BE2C (cell line): ENCODE measurements at regions not wholly inside any gene's neighbourhood (a gene's known extent, or its start where the extent isn't known, plus 50 kb on each side); places are given as distances from the start of the nearest gene placed in this dataset.

Experiments
- DNase-seq: peaks from one replicate; pipeline ENCODE4 v3.0.0-alpha.2; 2020
- H3K27me3 ChIP-seq: fragments of 250-450 bp; sonication (Bioruptor Pico); 2 replicates; pipeline ENCODE4 v1.5.1; 2020; ENCODE audit warnings: mild to moderate bottlenecking
- H3K36me3 ChIP-seq: fragments of 250-450 bp; sonication (Bioruptor Pico); 2 replicates; pipeline ENCODE4 v1.5.1; 2020; ENCODE audit warnings: mild to moderate bottlenecking
- H3K4me1 ChIP-seq: fragments of 250-450 bp; sonication (Bioruptor Pico); 2 replicates; pipeline ENCODE4 v1.5.1; 2020
- H3K4me3 ChIP-seq: 2 replicates; pipeline ENCODE4 v1.5.1; 2011; ENCODE audit warnings: low read depth, low read length
- H3K9me3 ChIP-seq: fragments of 250-450 bp; sonication (Bioruptor Pico); 2 replicates; pipeline ENCODE4 v1.5.1; 2020
- TF ChIP-seq, protein P1 (sequence below): IDR thresholded peaks from 2 replicates; pipeline ENCODE4 v1.5.1; 2012; ENCODE audit warnings: mild to moderate bottlenecking, low read depth, low read length

DNA sequence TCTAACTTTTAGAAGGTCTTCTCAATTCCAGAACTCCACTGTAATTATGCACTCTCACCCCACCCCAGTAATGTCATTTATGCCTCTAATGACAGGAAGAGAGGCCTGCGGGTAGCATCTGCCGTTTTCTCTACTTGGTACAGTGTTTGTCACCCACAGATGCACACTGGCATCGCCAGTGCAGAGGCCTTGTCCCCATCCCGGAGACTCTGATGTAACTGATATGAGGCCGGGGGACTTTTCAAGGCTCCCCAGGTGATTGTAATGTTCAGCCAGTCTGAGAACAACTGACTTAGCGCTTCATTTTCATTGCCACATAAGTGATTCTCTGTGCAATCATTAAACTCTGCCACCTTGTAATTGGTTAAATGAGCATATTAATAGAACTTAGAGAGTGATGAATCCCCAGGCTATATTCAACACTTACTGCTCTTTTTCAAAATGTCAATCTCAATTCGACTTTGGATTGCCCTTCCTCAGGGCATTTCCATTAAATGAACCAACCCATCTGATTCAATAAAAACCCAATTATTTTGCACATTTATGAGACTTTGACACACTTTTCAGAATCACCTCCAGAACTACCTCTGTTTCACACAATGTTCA lies 113.2 kb downstream of the HERPUD2 start:
- Histone ChIP-seq H3K4me1 (no peaks in the 10 kb centered on the region), H3K9me3 (no peaks in the 10 kb centered on the region), H3K36me3 (no peaks in the 10 kb centered on the region), H3K4me3 (no peak overlapping the region), H3K27me3 (no peaks in the 10 kb centered on the region)
- no peak for DNase-seq
- TF ChIP-seq, protein P1, sequence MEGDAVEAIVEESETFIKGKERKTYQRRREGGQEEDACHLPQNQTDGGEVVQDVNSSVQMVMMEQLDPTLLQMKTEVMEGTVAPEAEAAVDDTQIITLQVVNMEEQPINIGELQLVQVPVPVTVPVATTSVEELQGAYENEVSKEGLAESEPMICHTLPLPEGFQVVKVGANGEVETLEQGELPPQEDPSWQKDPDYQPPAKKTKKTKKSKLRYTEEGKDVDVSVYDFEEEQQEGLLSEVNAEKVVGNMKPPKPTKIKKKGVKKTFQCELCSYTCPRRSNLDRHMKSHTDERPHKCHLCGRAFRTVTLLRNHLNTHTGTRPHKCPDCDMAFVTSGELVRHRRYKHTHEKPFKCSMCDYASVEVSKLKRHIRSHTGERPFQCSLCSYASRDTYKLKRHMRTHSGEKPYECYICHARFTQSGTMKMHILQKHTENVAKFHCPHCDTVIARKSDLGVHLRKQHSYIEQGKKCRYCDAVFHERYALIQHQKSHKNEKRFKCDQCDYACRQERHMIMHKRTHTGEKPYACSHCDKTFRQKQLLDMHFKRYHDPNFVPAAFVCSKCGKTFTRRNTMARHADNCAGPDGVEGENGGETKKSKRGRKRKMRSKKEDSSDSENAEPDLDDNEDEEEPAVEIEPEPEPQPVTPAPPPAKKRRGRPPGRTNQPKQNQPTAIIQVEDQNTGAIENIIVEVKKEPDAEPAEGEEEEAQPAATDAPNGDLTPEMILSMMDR = no peak

DNA sequence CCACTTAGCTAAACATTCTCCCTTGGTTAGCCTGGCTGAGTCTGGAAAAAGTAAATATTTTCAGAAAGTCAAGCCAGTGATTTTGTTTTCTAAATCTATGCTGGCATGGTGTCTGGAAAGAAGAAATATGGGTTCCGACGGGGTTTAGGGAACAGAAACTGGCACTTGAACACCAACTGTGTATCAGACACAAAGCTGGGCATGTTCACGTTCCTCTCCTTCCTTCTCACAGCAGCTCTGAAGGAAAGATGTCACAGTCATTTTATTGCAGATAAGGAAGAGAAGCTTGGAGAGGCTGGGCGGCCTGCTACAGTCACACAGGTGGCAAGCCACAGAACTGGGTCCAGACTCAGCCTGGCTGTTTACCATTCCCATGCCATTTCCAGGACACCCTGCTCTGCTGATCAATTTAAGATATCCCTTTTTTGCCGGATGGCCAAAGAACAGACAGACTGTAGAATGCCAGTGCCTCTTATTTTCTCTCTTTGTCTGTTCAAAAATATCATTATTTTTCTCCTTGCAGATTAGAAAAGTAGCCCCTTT lies 118.8 kb downstream of the HERPUD2 start:
- no peaks in the 10 kb centered on the region for H3K27me3 ChIP-seq
- TF ChIP-seq, protein P1 = no peak
- H3K4me1 ChIP-seq = no peaks in the 10 kb centered on the region
- peak; percentile 20 for DNase-seq
- no peak overlapping the region for H3K4me3 ChIP-seq
- H3K36me3 ChIP-seq = no peaks in the 10 kb centered on the region
- H3K9me3 ChIP-seq = no peaks in the 10 kb centered on the region

DNA sequence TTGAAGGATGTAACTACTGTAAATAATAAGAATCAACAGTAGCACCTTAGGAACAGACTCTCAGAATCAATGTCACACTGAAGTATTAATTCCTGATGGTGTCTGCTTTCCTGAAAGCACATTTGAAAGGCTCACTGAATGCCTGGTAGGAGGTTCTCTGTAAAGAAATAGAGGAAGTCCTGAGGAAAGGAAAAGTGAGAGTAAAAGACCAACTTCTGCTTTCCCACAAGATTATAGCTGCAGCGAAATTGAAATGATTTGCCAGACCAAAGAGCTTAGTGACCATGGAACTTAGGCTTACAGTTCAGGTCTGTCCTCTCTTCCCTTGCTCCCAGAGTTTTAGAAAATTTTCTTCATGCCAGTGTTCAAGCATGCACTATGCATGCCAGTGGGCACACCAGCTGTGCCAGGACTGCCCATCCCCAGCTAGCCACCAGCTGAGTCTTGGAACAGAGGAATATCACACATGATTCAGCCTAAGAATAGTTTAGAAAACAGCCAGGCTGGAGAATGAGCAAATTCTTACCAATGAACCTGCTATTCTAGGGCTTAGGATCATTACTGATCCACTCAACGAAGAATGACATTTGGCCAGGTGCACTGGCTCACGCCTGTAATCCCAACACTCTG lies 123.2 kb downstream of the HERPUD2 start:
- no peak for DNase-seq
- H3K27me3 ChIP-seq = no peaks in the 10 kb centered on the region
- no peaks in the 10 kb centered on the region for H3K36me3 ChIP-seq
- TF ChIP-seq, protein P1 = no peak
- no peak overlapping the region for H3K4me3 ChIP-seq
- H3K9me3 ChIP-seq = no peaks in the 10 kb centered on the region
- H3K4me1 ChIP-seq = no peaks in the 10 kb centered on the region

DNA sequence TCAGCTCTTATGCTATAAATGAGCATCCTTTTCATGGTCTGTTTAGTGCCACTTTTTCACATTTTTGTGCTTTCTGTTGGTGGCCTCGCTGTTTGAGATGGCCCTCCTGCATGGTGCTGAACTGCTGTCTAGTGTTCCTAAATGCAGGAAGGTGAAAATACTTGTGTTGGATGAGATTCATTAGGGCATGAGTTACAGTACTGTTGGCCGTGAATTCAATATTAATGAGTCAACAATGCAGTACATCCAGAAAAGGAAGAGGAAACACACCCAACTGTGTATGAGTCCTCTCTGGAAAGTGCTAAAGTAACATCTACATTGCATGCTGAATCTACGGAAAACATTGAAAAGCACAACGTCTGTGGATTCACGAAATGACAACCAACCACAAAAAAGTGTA lies 124.0 kb downstream of the HERPUD2 start:
- Histone ChIP-seq H3K27me3 (no peaks in the 10 kb centered on the region), H3K36me3 (no peaks in the 10 kb centered on the region), H3K4me1 (no peaks in the 10 kb centered on the region), H3K9me3 (no peaks in the 10 kb centered on the region), H3K4me3 (no peak overlapping the region)
- DNase-seq = no peak
- TF ChIP-seq, protein P1 = no peak

DNA sequence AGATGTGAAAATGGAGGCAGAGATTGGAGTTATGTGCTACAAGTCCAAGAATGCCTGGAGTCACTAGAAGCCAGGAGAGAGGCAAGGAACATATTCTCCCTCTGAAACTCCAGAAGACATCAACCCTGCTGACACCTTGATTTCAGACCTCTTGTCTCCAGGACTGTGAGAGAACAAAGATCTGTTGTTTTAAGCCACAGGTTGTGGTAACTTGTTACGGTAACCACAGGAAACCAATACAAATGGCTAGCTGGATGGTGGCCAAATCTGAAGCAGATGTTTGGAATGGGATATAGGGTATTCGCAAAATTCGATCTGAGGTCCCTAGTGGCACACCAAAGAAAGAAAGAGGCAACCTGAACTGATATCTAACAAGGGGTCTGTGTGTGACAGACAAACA lies 129.0 kb downstream of the HERPUD2 start:
- Histone ChIP-seq H3K9me3 (no peaks in the 10 kb centered on the region), H3K4me1 (0 out of 2 replicates have a peak, but pooled peaks cover 3% of the 10 kb centered on the region), H3K4me3 (no peak overlapping the region), H3K27me3 (no peaks in the 10 kb centered on the region), H3K36me3 (no peaks in the 10 kb centered on the region)
- TF ChIP-seq, protein P1 = no peak
- DNase-seq = peak; percentile 25

DNA sequence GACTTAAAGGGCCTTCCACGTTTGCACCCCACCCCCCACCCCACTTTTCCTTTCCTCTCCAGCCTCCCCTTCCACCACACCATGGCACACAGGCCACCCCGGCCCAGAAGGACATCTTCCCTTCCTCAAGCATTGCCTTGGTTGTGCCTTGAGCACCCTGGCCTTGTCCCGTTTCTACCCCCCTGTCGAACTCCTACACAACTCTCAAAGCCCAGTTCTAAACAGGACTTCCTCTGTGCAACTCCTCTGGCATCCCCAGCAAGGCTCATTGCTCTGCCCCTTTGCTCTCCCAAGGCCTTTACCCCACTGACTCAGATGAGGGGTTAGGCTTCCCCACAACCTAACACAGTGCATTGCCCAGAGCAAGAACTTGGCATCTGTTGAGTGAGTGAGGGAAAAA lies 136.1 kb downstream of the HERPUD2 start:
- H3K4me3 ChIP-seq = no peak overlapping the region
- no peaks in the 10 kb centered on the region for H3K36me3 ChIP-seq
- no peaks in the 10 kb centered on the region for H3K4me1 ChIP-seq
- no peak for DNase-seq
- no peaks in the 10 kb centered on the region for H3K27me3 ChIP-seq
- H3K9me3 ChIP-seq = no peaks in the 10 kb centered on the region
- TF ChIP-seq, protein P1 = no peak
